ENCODE measurements at regions not wholly inside any gene's neighbourhood (a gene's known extent, or its start where the extent isn't known, plus 50 kb on each side); places are given as distances from the start of the nearest gene placed in this dataset.

GRCh38 chr13:26861941-26862340, 101.4 kb upstream of the GPR12 start (continued):
- no peak for TF ChIP-seq LARP7 (IDR thresholded peaks at IDR 0.05)
- no peak for TF ChIP-seq POU5F1 (IDR thresholded peaks at IDR 0.05; ENCODE audit: borderline replicate concordance, low read depth, low read length, partially characterized antibody)

DNA sequence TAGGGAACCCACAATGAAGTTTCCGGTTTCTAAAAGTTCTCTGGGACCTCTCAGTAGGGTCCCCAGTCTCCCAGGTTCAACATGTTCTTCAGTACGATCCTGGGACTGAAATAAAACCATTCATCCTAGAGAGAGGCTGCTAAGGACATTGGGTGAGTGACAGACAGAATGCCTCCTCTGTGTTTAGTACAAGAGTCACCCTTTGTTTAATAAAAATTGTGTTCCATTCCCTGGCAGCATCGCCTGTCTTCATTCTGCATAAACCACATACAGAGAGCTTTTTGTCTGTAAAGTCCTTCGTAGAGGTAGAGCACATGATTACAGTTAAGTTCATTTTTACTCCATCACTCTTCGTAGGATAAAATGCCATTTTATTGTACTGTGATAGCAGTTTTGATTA, 95.3 kb upstream of the GPR12 start:
- Histone ChIP-seq H3K9me3 (replicated peaks; ENCODE audit: control insufficient read depth, insufficient read depth, low read depth, low read length) (no peaks in the 10 kb centered on the region), H3K4me1 (replicated peaks in 1 of 2; ENCODE audit: control insufficient read depth in 2 of 2, insufficient read depth in 2 of 2, low read length in 2 of 2) (no peaks in the 10 kb centered on the region), H3K27me3 (ENCODE audit: control insufficient read depth in 2 of 2, insufficient read depth in 2 of 2, low read length in 2 of 2) (no peaks in the 10 kb centered on the region; a peak in 1 of 5 replicates), H4K20me1 (replicated peaks; ENCODE audit: control insufficient read depth, insufficient read depth, low read length) (no peaks in the 10 kb centered on the region), H3K4me2 (ENCODE audit: insufficient read depth, low read length) (no peak overlapping the region), H3K9ac (ENCODE audit: insufficient read depth in 1 of 2, low read depth in 2 of 2, low read length in 2 of 2) (no peak overlapping the region), H3K79me2 (ENCODE audit: control insufficient read depth, insufficient read depth, low read length) (no peaks in the 10 kb centered on the region), H3K9me1 (ENCODE audit: control insufficient read depth, insufficient read depth, low read length) (no peaks in the 10 kb centered on the region), H3K4me3 (no peak overlapping the region), H2AFZ (ENCODE audit: low read depth, low read length) (no peak overlapping the region), H3K36me3 (ENCODE audit: control insufficient read depth, insufficient read depth, low read length) (no peaks in the 10 kb centered on the region), H3K27ac (ENCODE audit: extremely low read depth, low read depth, low read length) (no peak overlapping the region)
- CTCF ChIA-PET (ENCODE audit: low intra/inter-chr PET ratio), result no interaction called here
- in situ Hi-C loops (cut with MboI), result no loop called here
- no peak for FAIRE-seq
- intact Hi-C loops (cut with micrococcal nuclease), result no loop called here
- BruUV-seq (replicated peaks), result no TSS peak
- 0% methylated on average over 5 of the region's 5 CpGs for WGBS (ENCODE audit: insufficient coverage, low coverage, missing lambda C conversion rate)
- no peak for DNase-seq (ENCODE audit: extremely low read depth in 1 of 4, low spot score in 3 of 4)
- POLR2A ChIA-PET, result no interaction called here
- no peak for ATAC-seq
- TF ChIP-seq ZBTB7A (IDR thresholded peaks at IDR 0.05; ENCODE audit: borderline replicate concordance, control insufficient read depth, low read depth, low read length), result no peak
- TF ChIP-seq, protein P1, sequence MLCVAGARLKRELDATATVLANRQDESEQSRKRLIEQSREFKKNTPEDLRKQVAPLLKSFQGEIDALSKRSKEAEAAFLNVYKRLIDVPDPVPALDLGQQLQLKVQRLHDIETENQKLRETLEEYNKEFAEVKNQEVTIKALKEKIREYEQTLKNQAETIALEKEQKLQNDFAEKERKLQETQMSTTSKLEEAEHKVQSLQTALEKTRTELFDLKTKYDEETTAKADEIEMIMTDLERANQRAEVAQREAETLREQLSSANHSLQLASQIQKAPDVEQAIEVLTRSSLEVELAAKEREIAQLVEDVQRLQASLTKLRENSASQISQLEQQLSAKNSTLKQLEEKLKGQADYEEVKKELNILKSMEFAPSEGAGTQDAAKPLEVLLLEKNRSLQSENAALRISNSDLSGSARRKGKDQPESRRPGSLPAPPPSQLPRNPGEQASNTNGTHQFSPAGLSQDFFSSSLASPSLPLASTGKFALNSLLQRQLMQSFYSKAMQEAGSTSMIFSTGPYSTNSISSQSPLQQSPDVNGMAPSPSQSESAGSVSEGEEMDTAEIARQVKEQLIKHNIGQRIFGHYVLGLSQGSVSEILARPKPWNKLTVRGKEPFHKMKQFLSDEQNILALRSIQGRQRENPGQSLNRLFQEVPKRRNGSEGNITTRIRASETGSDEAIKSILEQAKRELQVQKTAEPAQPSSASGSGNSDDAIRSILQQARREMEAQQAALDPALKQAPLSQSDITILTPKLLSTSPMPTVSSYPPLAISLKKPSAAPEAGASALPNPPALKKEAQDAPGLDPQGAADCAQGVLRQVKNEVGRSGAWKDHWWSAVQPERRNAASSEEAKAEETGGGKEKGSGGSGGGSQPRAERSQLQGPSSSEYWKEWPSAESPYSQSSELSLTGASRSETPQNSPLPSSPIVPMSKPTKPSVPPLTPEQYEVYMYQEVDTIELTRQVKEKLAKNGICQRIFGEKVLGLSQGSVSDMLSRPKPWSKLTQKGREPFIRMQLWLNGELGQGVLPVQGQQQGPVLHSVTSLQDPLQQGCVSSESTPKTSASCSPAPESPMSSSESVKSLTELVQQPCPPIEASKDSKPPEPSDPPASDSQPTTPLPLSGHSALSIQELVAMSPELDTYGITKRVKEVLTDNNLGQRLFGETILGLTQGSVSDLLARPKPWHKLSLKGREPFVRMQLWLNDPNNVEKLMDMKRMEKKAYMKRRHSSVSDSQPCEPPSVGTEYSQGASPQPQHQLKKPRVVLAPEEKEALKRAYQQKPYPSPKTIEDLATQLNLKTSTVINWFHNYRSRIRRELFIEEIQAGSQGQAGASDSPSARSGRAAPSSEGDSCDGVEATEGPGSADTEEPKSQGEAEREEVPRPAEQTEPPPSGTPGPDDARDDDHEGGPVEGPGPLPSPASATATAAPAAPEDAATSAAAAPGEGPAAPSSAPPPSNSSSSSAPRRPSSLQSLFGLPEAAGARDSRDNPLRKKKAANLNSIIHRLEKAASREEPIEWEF (CRISPR knock-in tag; IDR thresholded peaks at IDR 0.05), result no peak
- no peak for TF ChIP-seq U2AF2 (optimal IDR thresholded peaks at IDR 0.05; ENCODE audit: low read depth, low read length)
- no peak for TF ChIP-seq DEAF1 (CRISPR knock-in tag; IDR thresholded peaks at IDR 0.05)
- no peak for TF ChIP-seq IFI16 (CRISPR knock-in tag; IDR thresholded peaks at IDR 0.05)
- TF ChIP-seq ZNF518B (CRISPR knock-in tag; IDR thresholded peaks at IDR 0.05), result no peak
- TF ChIP-seq, protein P2, sequence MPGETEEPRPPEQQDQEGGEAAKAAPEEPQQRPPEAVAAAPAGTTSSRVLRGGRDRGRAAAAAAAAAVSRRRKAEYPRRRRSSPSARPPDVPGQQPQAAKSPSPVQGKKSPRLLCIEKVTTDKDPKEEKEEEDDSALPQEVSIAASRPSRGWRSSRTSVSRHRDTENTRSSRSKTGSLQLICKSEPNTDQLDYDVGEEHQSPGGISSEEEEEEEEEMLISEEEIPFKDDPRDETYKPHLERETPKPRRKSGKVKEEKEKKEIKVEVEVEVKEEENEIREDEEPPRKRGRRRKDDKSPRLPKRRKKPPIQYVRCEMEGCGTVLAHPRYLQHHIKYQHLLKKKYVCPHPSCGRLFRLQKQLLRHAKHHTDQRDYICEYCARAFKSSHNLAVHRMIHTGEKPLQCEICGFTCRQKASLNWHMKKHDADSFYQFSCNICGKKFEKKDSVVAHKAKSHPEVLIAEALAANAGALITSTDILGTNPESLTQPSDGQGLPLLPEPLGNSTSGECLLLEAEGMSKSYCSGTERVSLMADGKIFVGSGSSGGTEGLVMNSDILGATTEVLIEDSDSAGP (CRISPR knock-in tag; IDR thresholded peaks at IDR 0.05), result no peak

Measured in K562 (cell line).